ENCODE measurements at regions not wholly inside any gene's neighbourhood (a gene's known extent, or its start where the extent isn't known, plus 50 kb on each side); places are given as distances from the start of the nearest gene placed in this dataset.

GRCh38 chrX:17206584-17206983 lies 168.4 kb upstream of the NHS start:
- no peak overlapping the region for H3K27ac ChIP-seq
- DNase-seq (ENCODE audit: low spot score), result no peak
- H3K4me3 ChIP-seq, result no peak overlapping the region
- no peak for TF ChIP-seq CTCF (IDR thresholded peaks at IDR 0.05)

GRCh38 chrX:17214962-17215361 lies 160.0 kb upstream of the NHS start:
- no peak for TF ChIP-seq CTCF (IDR thresholded peaks at IDR 0.05)
- H3K4me3 ChIP-seq, result no peak overlapping the region
- DNase-seq (ENCODE audit: low spot score), result no peak
- no peak overlapping the region for H3K27ac ChIP-seq

GRCh38 chrX:17226736-17227135 lies 148.3 kb upstream of the NHS start:
- no peak for TF ChIP-seq CTCF (IDR thresholded peaks at IDR 0.05)
- Histone ChIP-seq H3K27ac (no peak overlapping the region), H3K4me3 (no peak overlapping the region)
- no peak for DNase-seq (ENCODE audit: low spot score)

- H3K27ac ChIP-seq, result no peak overlapping the region
- no peak for DNase-seq (ENCODE audit: low spot score)
- H3K4me3 ChIP-seq, result no peak overlapping the region
- no peak for TF ChIP-seq CTCF (IDR thresholded peaks at IDR 0.05)
Observed at GRCh38 chrX:17237146-17237545, 137.9 kb upstream of the NHS start.

- no peak overlapping the region for H3K4me3 ChIP-seq
- no peak for DNase-seq (ENCODE audit: low spot score)
- no peak for TF ChIP-seq CTCF (IDR thresholded peaks at IDR 0.05)
- H3K27ac ChIP-seq, result no peak overlapping the region
Observed at GRCh38 chrX:17242470-17242869, 132.5 kb upstream of the NHS start.

GRCh38 chrX:17247144-17247543 lies 127.9 kb upstream of the NHS start:
- DNase-seq (ENCODE audit: low spot score), result no peak
- no peak for TF ChIP-seq CTCF (IDR thresholded peaks at IDR 0.05)
- H3K4me3 ChIP-seq, result no peak overlapping the region
- H3K27ac ChIP-seq, result no peak overlapping the region

- TF ChIP-seq CTCF (IDR thresholded peaks at IDR 0.05), result no peak
- DNase-seq (ENCODE audit: low spot score), result no peak
- no peak overlapping the region for H3K27ac ChIP-seq
- H3K4me3 ChIP-seq, result no peak overlapping the region
Observed at GRCh38 chrX:17262123-17262522, 112.9 kb upstream of the NHS start.
